HT1080 (cell line): ENCODE measurements at regions not wholly inside any gene's neighbourhood (a gene's known extent, or its start where the extent isn't known, plus 50 kb on each side); places are given as distances from the start of the nearest gene placed in this dataset.
A peak's percentile ranks its signal among the peaks of the same experiment; 100 is the strongest.

Source experiments
- DNase-seq: peaks from one replicate; pipeline ENCODE4 v3.0.0-alpha.2; 2015; ENCODE audit warnings: low read depth

GRCh38 chr17:77873500-77874302 lies 84.8 kb upstream of the TNRC6C start:
- no peak for DNase-seq

GRCh38 chr17:77874303-77875050 lies 84.0 kb upstream of the TNRC6C start:
- DNase-seq: no peak

GRCh38 chr17:77875051-77875780 lies 83.3 kb upstream of the TNRC6C start:
- DNase-seq: peak; percentile 42

GRCh38 chr17:77875881-77876509 lies 82.5 kb upstream of the TNRC6C start:
- DNase-seq: peak; percentile 82

- DNase-seq: no peak
These were observed 81.5 kb upstream of the TNRC6C start for GRCh38 chr17:77877036-77877435.

GRCh38 chr17:77877646-77878355 lies 80.7 kb upstream of the TNRC6C start:
- no peak for DNase-seq

GRCh38 chr17:77879226-77879895 lies 79.1 kb upstream of the TNRC6C start:
- DNase-seq: no peak

- DNase-seq: no peak
These were observed 78.6 kb upstream of the TNRC6C start for GRCh38 chr17:77879896-77880280.

- no peak for DNase-seq
These were observed 77.6 kb upstream of the TNRC6C start for GRCh38 chr17:77880711-77881450.

- DNase-seq: peak; percentile 71
These were observed 77.0 kb upstream of the TNRC6C start for GRCh38 chr17:77881545-77881944.

GRCh38 chr17:77882040-77882439 lies 76.5 kb upstream of the TNRC6C start:
- DNase-seq: no peak

- peak; percentile 59 for DNase-seq
These were observed 75.9 kb upstream of the TNRC6C start for GRCh38 chr17:77882481-77883212.

GRCh38 chr17:77883213-77883650 lies 75.3 kb upstream of the TNRC6C start:
- no peak for DNase-seq

- DNase-seq: no peak
These were observed 74.5 kb upstream of the TNRC6C start for GRCh38 chr17:77884019-77884418.

- no peak for DNase-seq
These were observed 73.4 kb upstream of the TNRC6C start for GRCh38 chr17:77884967-77885641.

- no peak for DNase-seq
These were observed 72.7 kb upstream of the TNRC6C start for GRCh38 chr17:77885678-77886386.

GRCh38 chr17:77886387-77886728 lies 72.1 kb upstream of the TNRC6C start:
- no peak for DNase-seq

GRCh38 chr17:77887110-77887463 lies 71.4 kb upstream of the TNRC6C start:
- no peak for DNase-seq
